ENCODE measurements at regions not wholly inside any gene's neighbourhood (a gene's known extent, or its start where the extent isn't known, plus 50 kb on each side); places are given as distances from the start of the nearest gene placed in this dataset.

GRCh38 chr3:177529716-177530335 lies 332.5 kb upstream of the TBL1XR1 start:
- TF ChIP-seq, protein P1, sequence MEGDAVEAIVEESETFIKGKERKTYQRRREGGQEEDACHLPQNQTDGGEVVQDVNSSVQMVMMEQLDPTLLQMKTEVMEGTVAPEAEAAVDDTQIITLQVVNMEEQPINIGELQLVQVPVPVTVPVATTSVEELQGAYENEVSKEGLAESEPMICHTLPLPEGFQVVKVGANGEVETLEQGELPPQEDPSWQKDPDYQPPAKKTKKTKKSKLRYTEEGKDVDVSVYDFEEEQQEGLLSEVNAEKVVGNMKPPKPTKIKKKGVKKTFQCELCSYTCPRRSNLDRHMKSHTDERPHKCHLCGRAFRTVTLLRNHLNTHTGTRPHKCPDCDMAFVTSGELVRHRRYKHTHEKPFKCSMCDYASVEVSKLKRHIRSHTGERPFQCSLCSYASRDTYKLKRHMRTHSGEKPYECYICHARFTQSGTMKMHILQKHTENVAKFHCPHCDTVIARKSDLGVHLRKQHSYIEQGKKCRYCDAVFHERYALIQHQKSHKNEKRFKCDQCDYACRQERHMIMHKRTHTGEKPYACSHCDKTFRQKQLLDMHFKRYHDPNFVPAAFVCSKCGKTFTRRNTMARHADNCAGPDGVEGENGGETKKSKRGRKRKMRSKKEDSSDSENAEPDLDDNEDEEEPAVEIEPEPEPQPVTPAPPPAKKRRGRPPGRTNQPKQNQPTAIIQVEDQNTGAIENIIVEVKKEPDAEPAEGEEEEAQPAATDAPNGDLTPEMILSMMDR (IDR thresholded peaks at IDR 0.05; ENCODE audit: low read length), result no peak
- TF ChIP-seq EZH2phosphoT487 (IDR thresholded peaks at IDR 0.05; ENCODE audit: low read length), result no peak

All from MM.1S (cell line).